LHCN-M2 (cell line): ENCODE measurements at regions not wholly inside any gene's neighbourhood (a gene's known extent, or its start where the extent isn't known, plus 50 kb on each side); places are given as distances from the start of the nearest gene placed in this dataset.
A peak's percentile ranks its signal among the peaks of the same experiment; 100 is the strongest.
"Not testable (repeated sequence)": the region's sequence is repeated elsewhere in the genome, so short reads cannot be mapped to it uniquely, and the experiment has no call there.

Experiments
- DNase-seq: peaks from one replicate; pipeline ENCODE4 v3.0.0-alpha.2; 2012; ENCODE audit warnings: low read depth

- not testable (repeated sequence) for DNase-seq
Measured at GRCh38 chr4:154907345-154908045, 126.4 kb downstream of the RBM46 start.

GRCh38 chr4:154908168-154908567 is 127.1 kb downstream of the RBM46 start:
- peak; percentile 8 for DNase-seq

- DNase-seq: no peak
Measured at GRCh38 chr4:154911097-154911496, 130.0 kb downstream of the RBM46 start.

- no peak for DNase-seq
Measured at GRCh38 chr4:154911608-154912098, 130.6 kb downstream of the RBM46 start.

- DNase-seq: no peak
Measured at GRCh38 chr4:154916068-154916467, 135.0 kb downstream of the RBM46 start.

GRCh38 chr4:154927126-154927680 is 146.1 kb downstream of the RBM46 start:
- no peak for DNase-seq

GRCh38 chr4:154928640-154929257 is 147.7 kb downstream of the RBM46 start:
- DNase-seq: no peak

- DNase-seq: no peak
Measured at GRCh38 chr4:154936873-154937272, 155.8 kb downstream of the RBM46 start.

GRCh38 chr4:154939851-154940250 is 158.8 kb downstream of the RBM46 start:
- no peak for DNase-seq

- DNase-seq: no peak
Measured at GRCh38 chr4:154942176-154942575, 161.1 kb downstream of the RBM46 start.

GRCh38 chr4:154944996-154945395 is 163.9 kb downstream of the RBM46 start:
- DNase-seq: no peak

- DNase-seq: no peak
Measured at GRCh38 chr4:154946113-154946512, 165.0 kb downstream of the RBM46 start.

GRCh38 chr4:154953691-154954090 is 172.6 kb downstream of the RBM46 start:
- no peak for DNase-seq

- DNase-seq: no peak
Measured at GRCh38 chr4:154954117-154954516, 173.0 kb downstream of the RBM46 start.

GRCh38 chr4:154958121-154958520 is 177.0 kb downstream of the RBM46 start:
- no peak for DNase-seq

- DNase-seq: no peak
Measured at GRCh38 chr4:154958621-154959358, 177.7 kb downstream of the RBM46 start.

- no peak for DNase-seq
Measured at GRCh38 chr4:154959756-154960155, 178.7 kb downstream of the RBM46 start.

- no peak for DNase-seq
Measured at GRCh38 chr4:154960476-154960875, 179.4 kb downstream of the RBM46 start.

- no peak for DNase-seq
Measured at GRCh38 chr4:154961263-154961662, 180.2 kb downstream of the RBM46 start.

GRCh38 chr4:154973244-154974035 is 192.4 kb downstream of the RBM46 start:
- no peak for DNase-seq

GRCh38 chr4:154977228-154977627 is 196.2 kb downstream of the RBM46 start:
- DNase-seq: no peak
